Lung (tissue), 11 donors: ENCODE measurements at regions not wholly inside any gene's neighbourhood (a gene's known extent, or its start where the extent isn't known, plus 50 kb on each side); places are given as distances from the start of the nearest gene placed in this dataset.
"Not testable (repeated sequence)": the region's sequence is repeated elsewhere in the genome, so short reads cannot be mapped to it uniquely, and the experiment has no call there.

Experiments used
- ATAC-seq: fragments of 200-7000 bp; cut with Tn5 transposase; one replicate; pipeline ENCODE4 v1.9.1; 2020; ENCODE audit warnings: moderate number of reproducible peaks; ENCODE audit not compliant: insufficient read depth, low FRiP score
- DNase-seq, 3 donors: peaks; one replicate each; pipeline ENCODE4 v3.0.0-alpha.2; 2013 to 2017
- H3K27ac ChIP-seq, 2 donors: one replicate each; pipeline ENCODE4 v1.5.1; 2013; ENCODE audit warnings: mild to moderate bottlenecking in 2 of 2, moderate library complexity in 2 of 2, control low read depth in 1 of 2, inconsistent platforms in 1 of 2, low read depth in 1 of 2, low read length in 1 of 2
- H3K27me3 ChIP-seq, 3 donors: one replicate each; pipeline ENCODE4 v1.5.1; 2013; ENCODE audit warnings: low read length in 2 of 3; ENCODE audit not compliant: control insufficient read depth in 3 of 3, insufficient read depth in 3 of 3
- H3K36me3 ChIP-seq, 4 donors: one replicate each; pipeline ENCODE4 v1.5.1; 2013; ENCODE audit warnings: low read length in 4 of 4, mild to moderate bottlenecking in 1 of 4, moderate library complexity in 1 of 4; ENCODE audit not compliant: control insufficient read depth in 4 of 4, insufficient read depth in 4 of 4
- H3K4me1 ChIP-seq, 5 donors: one replicate each; pipeline ENCODE4 v1.5.1; 2013; ENCODE audit warnings: low read length in 5 of 5, mild to moderate bottlenecking in 2 of 5, moderate library complexity in 1 of 5; ENCODE audit not compliant: control insufficient read depth in 5 of 5, insufficient read depth in 5 of 5
- H3K4me3 ChIP-seq: one replicate; pipeline ENCODE4 v1.5.1; 2013; ENCODE audit warnings: mild to moderate bottlenecking, control low read depth, moderate library complexity
- H3K9ac ChIP-seq, 2 donors: one replicate each; pipeline ENCODE4 v1.5.1; 2013; ENCODE audit warnings: low read length in 2 of 2, control low read depth in 1 of 2; ENCODE audit not compliant: insufficient read depth in 1 of 2
- H3K9me3 ChIP-seq, 4 donors: one replicate each; pipeline ENCODE4 v1.5.1; 2013; ENCODE audit warnings: low read length in 3 of 4, mild to moderate bottlenecking in 1 of 4, moderate library complexity in 1 of 4; ENCODE audit not compliant: control insufficient read depth in 4 of 4, insufficient read depth in 3 of 4
- CTCF ChIP-seq: IDR thresholded peaks from 2 replicates; pipeline ENCODE4 v1.5.1; 2012; ENCODE audit warnings: mild to moderate bottlenecking; ENCODE audit errors: control extremely low read depth, extremely low read depth
- WGBS, 2 donors: extraction: QIAGEN DNeasy Blood & Tissue Kit; methylation state at CpG; one replicate each; pipeline ENCODE4 v1.1.7; 2013; 5-methylcytosine and 5-hydroxymethylcytosine counted together
- donor health status: control.
- donor health status: control.
- donor health status: Bipolar disorder and iron deficiency.
- donor health status: healthy.
- donor health status: DM: yes; HTN: yes; CAD: no.

- not testable (repeated sequence) for H3K9ac ChIP-seq, H3K27ac ChIP-seq, H3K9me3 ChIP-seq, DNase-seq, H3K36me3 ChIP-seq, H3K4me3 ChIP-seq, ATAC-seq, H3K4me1 ChIP-seq, H3K27me3 ChIP-seq
- 51 to 71% methylated on average over 6 of the region's 8 CpGs for WGBS, 2 donors
These were observed 65.8 kb upstream of the IKBKE start for GRCh38 chr1:206404309-206405027.

DNA sequence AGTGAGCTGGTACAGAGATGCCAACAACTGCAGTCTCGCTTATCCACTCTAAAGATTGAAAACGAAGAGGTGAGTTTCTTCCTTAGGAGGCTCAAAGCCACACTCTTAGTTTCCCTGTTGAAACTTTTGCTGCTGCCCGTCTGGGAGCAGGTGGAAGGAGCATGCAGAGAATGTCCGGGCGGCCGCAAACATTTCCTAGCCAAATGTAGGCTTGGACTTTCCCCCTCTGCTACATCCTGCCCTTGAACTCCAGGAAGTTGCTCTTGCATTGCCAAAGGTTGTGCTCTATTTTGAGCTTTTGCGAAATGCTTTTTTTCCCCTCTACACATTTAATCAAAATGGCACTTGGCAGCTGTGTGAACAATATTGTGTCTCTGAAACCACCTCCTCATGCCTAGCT is 65.0 kb upstream of the IKBKE start:
- H3K27me3 ChIP-seq, H3K4me1 ChIP-seq, H3K4me3 ChIP-seq, H3K36me3 ChIP-seq, H3K27ac ChIP-seq, H3K9me3 ChIP-seq, DNase-seq, H3K9ac ChIP-seq: not testable (repeated sequence)
- peak; percentile 39 for ATAC-seq
- no CpG with 5 or more reads among the region's 7 CpGs for WGBS, 2 donors

DNA sequence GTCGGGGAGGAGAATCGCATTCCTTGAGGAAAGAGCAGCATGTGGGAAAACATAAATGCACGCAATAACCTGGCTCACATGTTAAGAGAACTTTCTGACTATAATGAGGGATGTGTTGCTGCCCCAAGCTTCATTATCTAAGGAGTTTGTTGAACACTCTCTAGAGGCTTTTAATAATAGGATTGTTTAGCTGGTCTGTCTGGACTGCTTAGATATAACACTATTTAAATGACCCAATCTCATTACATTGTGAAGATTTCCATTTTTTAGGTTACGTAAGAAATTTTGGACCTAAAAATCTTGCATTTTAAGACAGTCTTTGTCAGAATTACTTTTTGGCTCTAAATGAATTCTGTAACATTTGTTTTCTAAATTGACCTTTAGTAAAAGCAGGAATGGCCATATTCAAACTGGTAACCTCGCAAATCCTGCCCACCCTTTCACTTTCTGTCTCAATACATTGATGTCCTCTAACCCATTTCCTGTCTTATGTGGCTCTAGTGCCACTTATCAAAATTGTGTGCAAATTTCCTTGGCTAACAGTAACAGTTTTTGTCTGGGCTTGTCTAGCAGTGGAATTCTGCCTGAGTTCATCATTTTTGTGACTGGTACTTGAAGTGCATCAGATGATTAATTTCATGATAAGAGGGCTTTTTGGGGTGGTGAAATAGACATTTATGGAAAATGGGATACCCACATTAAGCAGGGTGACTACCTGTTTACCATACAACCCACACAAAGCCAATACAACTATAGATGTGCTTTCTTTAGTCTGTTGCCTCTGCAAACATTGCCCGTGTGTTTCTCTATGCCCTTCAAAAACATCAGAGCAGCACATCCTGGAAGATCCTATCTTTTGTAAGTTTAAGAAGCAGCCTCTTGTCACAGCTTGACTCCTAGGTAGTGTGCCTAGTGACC is 61.6 kb upstream of the IKBKE start:
- H3K27ac ChIP-seq, H3K9me3 ChIP-seq, H3K4me1 ChIP-seq, DNase-seq, ATAC-seq, H3K36me3 ChIP-seq, H3K27me3 ChIP-seq, H3K4me3 ChIP-seq, H3K9ac ChIP-seq: not testable (repeated sequence)
- WGBS, 2 donors, result 79 to 97% methylated on average over 2 of the region's 6 CpGs

GRCh38 chr1:206411321-206411720 is 59.0 kb upstream of the IKBKE start:
- Histone ChIP-seq H3K4me1 (no peaks in the 10 kb centered on the region), H3K9ac (no peak overlapping the region), H3K27me3 (no peaks in the 10 kb centered on the region), H3K36me3 (peaks cover 0 to 12% (median 7%) of the 10 kb centered on the region in 4 donors), H3K4me3 (no peak overlapping the region), H3K27ac (no peak overlapping the region), H3K9me3 (no peaks in the 10 kb centered on the region)
- ATAC-seq, result no peak
- TF ChIP-seq CTCF, result no peak
- DNase-seq, result no peak
- 49 to 69% methylated on average over 3 of the region's 3 CpGs for WGBS, 2 donors

DNA sequence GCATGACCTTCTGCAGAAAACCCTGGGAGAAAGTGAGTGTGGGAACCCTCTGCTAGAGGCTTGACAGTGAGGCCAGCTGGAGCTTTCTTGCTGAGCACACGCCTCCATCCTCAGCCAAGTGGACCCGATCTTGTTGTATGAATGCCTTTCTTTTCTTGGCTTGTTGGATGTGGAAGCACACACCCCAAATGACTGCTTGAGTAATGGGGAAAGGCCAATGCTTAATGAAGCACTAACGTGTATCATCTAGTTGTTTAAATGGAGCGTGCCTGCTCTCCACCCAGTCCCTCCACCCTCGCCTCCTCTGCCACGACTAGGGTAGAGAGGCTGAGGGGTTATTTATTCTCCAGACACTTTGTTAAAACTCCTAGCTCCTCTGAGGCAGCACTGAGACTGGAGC is 54.3 kb upstream of the IKBKE start:
- Histone ChIP-seq H3K27ac (no peak overlapping the region), H3K9me3 (no peaks in the 10 kb centered on the region), H3K9ac (no peak overlapping the region), H3K4me1 (peaks cover 0 to 7% (median 0%) of the 10 kb centered on the region in 5 donors), H3K27me3 (no peaks in the 10 kb centered on the region), H3K36me3 (peaks cover 0 to 35% (median 15%) of the 10 kb centered on the region in 4 donors), H3K4me3 (no peak overlapping the region)
- TF ChIP-seq CTCF, result no peak
- ATAC-seq, result no peak
- no peak for DNase-seq
- WGBS, 2 donors, result 76 to 82% methylated on average over 6 of the region's 6 CpGs
